ENCODE measurements at regions not wholly inside any gene's neighbourhood (a gene's known extent, or its start where the extent isn't known, plus 50 kb on each side); places are given as distances from the start of the nearest gene placed in this dataset.

DNA sequence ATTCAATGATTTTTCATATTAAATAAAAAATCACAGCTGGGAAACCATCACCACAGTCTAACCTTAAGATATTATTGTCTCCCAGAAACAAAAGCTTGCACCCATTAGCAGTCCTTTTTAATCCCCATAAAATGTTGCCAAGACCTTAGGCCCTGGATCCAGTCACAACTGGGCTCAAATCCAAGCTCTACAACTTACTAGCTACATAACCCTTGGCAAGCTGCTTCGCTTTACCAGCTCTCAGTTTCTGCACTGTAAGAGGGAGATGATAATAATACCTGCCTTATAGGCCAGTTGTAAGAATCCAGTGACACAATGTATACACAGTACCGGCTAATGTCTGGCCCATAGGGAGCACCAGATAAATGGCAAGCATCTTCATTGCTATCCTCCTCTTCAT is 400.9 kb upstream of the FGF13 start:
- FAIRE-seq (no peak), DNase-seq (ENCODE audit: insufficient read length, low spot score) (no peak)
- TF ChIP-seq, protein P1, sequence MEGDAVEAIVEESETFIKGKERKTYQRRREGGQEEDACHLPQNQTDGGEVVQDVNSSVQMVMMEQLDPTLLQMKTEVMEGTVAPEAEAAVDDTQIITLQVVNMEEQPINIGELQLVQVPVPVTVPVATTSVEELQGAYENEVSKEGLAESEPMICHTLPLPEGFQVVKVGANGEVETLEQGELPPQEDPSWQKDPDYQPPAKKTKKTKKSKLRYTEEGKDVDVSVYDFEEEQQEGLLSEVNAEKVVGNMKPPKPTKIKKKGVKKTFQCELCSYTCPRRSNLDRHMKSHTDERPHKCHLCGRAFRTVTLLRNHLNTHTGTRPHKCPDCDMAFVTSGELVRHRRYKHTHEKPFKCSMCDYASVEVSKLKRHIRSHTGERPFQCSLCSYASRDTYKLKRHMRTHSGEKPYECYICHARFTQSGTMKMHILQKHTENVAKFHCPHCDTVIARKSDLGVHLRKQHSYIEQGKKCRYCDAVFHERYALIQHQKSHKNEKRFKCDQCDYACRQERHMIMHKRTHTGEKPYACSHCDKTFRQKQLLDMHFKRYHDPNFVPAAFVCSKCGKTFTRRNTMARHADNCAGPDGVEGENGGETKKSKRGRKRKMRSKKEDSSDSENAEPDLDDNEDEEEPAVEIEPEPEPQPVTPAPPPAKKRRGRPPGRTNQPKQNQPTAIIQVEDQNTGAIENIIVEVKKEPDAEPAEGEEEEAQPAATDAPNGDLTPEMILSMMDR (IDR thresholded peaks at IDR 0.05; ENCODE audit: insufficient read depth, missing control alignments) = no peak

DNA sequence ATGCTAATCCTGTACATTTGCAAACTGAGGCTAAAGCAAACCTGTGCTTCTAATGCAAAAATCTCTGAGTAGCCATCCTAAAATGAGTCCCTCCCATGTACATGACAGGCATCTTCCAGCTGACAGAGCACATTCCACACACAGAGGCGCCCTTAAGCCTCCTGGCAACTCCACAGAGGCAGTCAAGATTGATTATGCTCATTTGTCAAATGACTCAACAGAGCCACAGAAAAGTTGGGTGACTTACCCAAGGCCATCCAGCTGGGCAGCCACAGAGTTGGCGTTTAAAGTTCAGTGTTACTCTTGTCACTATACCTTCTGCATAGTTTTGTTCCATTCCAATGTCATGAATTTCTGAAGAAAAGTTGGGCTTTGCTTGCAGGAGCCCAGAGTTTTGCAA is 394.6 kb upstream of the FGF13 start:
- DNase-seq (ENCODE audit: insufficient read length, low spot score) = no peak
- no peak for FAIRE-seq
- TF ChIP-seq, protein P1 (IDR thresholded peaks at IDR 0.05; ENCODE audit: insufficient read depth, missing control alignments) = no peak

DNA sequence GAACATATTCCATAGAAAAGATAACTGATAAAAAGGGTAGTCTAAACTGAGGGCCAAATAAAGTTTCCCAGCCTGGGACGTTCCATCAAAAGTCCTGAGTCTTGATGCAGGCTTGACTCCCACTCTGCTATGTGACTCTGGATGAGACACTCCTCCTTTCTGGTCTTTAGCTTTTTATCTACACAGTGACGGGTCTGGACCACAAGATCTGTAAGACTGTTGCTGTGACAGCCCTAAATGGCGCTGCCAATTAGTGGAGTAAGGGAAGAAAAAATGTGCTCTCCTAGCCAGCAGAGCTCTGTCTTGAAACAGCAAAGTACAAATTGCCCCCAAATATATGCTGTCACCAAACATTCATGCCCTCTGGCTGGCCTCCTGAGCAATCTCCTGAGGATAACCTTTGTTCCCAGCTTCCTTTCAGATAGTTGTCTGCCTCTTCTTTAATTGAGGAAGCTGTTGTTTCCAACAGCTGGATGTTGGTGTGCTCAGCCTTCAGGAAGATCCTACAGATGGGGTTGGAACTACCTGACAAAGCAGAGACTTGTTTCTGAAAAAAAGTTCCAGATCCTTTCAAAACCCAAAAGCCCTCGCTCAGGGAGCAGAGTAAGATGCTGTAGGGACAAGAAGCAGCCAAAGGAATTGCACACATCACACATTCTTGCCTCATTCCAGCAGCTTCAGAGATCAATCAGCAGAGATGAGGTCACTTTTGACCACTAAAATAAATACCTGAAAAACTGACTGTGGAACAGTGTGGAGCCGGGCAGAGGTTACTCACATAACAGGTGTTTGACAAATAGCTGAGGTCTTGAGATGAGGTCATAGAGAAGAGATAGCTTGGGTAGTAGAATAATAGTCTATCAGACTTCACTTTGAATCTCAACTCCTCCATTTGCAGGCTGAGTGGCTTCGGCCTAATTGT is 383.4 kb upstream of the FGF13 start:
- FAIRE-seq (no peak), DNase-seq (ENCODE audit: insufficient read length, low spot score) (no peak)
- TF ChIP-seq, protein P1 (IDR thresholded peaks at IDR 0.05; ENCODE audit: insufficient read depth, missing control alignments) = no peak

DNA sequence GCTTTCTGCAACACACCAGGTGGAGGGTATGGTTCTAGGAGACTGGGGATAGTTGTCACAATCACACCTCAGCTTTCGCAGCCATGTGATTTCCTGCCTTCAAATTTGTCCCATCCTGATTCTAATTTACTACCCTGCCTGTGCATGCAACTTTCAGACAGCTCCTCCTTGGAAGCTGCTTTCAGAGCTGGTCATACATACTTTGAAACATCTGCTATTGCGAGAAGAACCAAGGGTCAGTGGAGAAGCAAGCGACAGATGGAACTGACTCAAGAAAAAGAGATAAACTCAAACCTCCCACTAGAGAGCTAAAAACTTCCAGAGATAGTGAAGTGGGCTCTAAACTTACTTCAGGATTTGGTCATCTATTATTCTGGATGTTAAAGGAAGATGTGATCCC is 381.7 kb upstream of the FGF13 start:
- FAIRE-seq = no peak
- DNase-seq (ENCODE audit: insufficient read length, low spot score) = no peak

DNA sequence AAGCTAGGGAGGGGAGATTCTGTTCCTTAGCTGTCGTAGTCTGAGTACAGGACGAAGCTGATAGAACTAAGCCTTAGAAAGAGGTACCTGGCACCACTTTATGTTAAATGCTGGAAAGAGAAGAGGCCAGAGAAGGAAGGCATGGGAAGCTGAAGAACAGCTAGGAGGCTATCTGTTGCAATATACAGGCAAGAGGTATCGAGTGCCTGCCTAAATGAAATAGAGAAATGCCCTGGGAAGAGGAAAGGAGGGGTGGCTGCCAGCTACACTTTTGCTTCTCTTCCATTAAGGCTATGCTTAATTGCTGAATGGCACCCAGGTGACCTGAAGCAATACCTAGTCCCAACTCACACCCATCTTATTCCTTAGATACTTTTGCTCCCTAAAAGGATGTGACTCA is 380.4 kb upstream of the FGF13 start:
- TF ChIP-seq, protein P1 (IDR thresholded peaks at IDR 0.05; ENCODE audit: insufficient read depth, missing control alignments) = no peak
- DNase-seq (ENCODE audit: insufficient read length, low spot score) (no peak), FAIRE-seq (peak; percentile 29)

More for the DNA sequence above, 381.7 kb upstream of the FGF13 start:
- TF ChIP-seq, protein P1 (IDR thresholded peaks at IDR 0.05; ENCODE audit: insufficient read depth, missing control alignments) = no peak

DNA sequence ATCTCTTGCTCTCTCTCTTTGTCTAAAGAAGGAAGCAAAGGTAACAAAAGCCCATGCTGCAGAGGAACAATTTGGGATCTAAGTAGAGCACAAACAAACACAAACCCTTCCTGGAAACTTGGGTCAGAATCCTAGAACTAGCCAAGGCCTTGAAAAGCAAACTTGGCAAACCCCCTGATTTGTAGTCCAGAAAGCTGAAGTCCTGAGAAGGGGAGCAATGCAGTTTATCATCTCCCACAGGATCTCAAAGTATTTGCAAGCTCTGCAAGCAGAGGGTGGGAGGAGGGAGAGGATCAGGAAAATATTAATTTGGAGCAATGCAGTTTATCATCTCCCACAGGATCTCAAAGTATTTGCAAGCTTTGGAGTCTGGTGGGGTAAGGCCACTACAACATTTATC is 379.5 kb upstream of the FGF13 start:
- TF ChIP-seq, protein P1 (IDR thresholded peaks at IDR 0.05; ENCODE audit: insufficient read depth, missing control alignments) = no peak
- no peak for DNase-seq (ENCODE audit: insufficient read length, low spot score)
- FAIRE-seq = no peak

DNA sequence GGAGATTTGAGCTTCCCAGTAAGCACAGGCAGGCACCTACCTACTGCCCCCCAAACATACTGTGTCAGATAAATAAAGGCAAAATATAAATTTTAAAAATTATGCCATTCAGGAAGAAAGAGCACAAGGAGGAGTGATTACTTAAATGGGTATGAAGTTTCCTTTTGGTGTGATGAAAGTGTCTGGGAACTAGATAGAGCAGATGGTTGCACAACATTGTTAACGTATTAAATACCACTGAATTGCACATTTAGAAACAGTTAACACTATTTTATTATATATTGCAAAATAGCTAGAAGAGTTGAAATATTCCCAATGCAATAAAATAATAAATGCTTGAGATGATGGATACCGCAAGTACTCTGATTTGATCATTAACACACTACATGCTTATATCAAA is 374.7 kb upstream of the FGF13 start:
- DNase-seq (ENCODE audit: insufficient read length, low spot score) (no peak), FAIRE-seq (no peak)
- TF ChIP-seq, protein P1 (IDR thresholded peaks at IDR 0.05; ENCODE audit: insufficient read depth, missing control alignments) = no peak

All from D721Med (cell line).